H1 (cell line): ENCODE measurements at regions not wholly inside any gene's neighbourhood (a gene's known extent, or its start where the extent isn't known, plus 50 kb on each side); places are given as distances from the start of the nearest gene placed in this dataset.

Experiments used
- CEBPB ChIP-seq: IDR thresholded peaks from 2 replicates; pipeline ENCODE4 v1.6.1; 2012; ENCODE audit warnings: low read depth, low read length
- CREB1 ChIP-seq: IDR thresholded peaks from 2 replicates; pipeline ENCODE4 v1.6.1; 2012; ENCODE audit warnings: inconsistent platforms
- CTCF ChIP-seq, 3 experiments: IDR thresholded peaks; 1 replicate in 2 of 3; 2 replicates in 1 of 3; pipeline versions ENCODE4 v1.5.1 to v1.6.1; 2011; ENCODE audit warnings: low read length in 3 of 3, mild to moderate bottlenecking in 3 of 3, inconsistent platforms in 2 of 3, low read depth in 1 of 3, moderate library complexity in 1 of 3; ENCODE audit not compliant: insufficient read depth in 1 of 3; ENCODE audit errors: control extremely low read depth in 1 of 3
- EP300 ChIP-seq, 2 experiments: IDR thresholded peaks; 1 replicate in 1 of 2; 2 replicates in 1 of 2; pipeline ENCODE4 v1.6.1; 2011 to 2012; ENCODE audit warnings: low read depth in 2 of 2, low read length in 2 of 2, mild to moderate bottlenecking in 2 of 2, borderline replicate concordance in 1 of 2, inconsistent platforms in 1 of 2, moderate library complexity in 1 of 2
- FOSL1 ChIP-seq: IDR thresholded peaks from 2 replicates; pipeline ENCODE4 v1.6.1; 2011; ENCODE audit warnings: mild to moderate bottlenecking, low read depth, low read length, moderate library complexity; ENCODE audit not compliant: insufficient read depth
- GABPA ChIP-seq: IDR thresholded peaks from 2 replicates; pipeline ENCODE4 v1.6.1; 2011; ENCODE audit warnings: mild to moderate bottlenecking, low read length, moderate library complexity, borderline replicate concordance; ENCODE audit not compliant: insufficient read depth
- MAFK ChIP-seq: IDR thresholded peaks from 2 replicates; pipeline ENCODE4 v1.6.1; 2012; ENCODE audit warnings: low read depth, mild to moderate bottlenecking, improper control_type of control experiment, low read length
- MAX ChIP-seq: IDR thresholded peaks from 2 replicates; pipeline ENCODE4 v1.6.1; 2012; ENCODE audit warnings: inconsistent platforms
- NRF1 ChIP-seq: IDR thresholded peaks from 2 replicates; pipeline ENCODE4 v1.6.1; 2011; ENCODE audit warnings: mild to moderate bottlenecking, low read depth, low read length, improper control_type of control experiment
- POLR2A ChIP-seq, 2 experiments: IDR thresholded peaks; 1 replicate in 1 of 2; 2 replicates in 1 of 2; pipeline ENCODE4 v1.6.1; 2011; ENCODE audit warnings: low read depth in 2 of 2, low read length in 2 of 2, mild to moderate bottlenecking in 2 of 2; ENCODE audit errors: control extremely low read depth in 1 of 2
- ZNF274 ChIP-seq: IDR thresholded peaks from 2 replicates; pipeline ENCODE4 v1.7.0; 2012; ENCODE audit warnings: low read length, borderline replicate concordance; ENCODE audit errors: extremely low read depth

GRCh38 chr9:12497790-12498189, 195.4 kb upstream of the TYRP1 start:
- no peak for TF ChIP-seq CTCF (IDR thresholded peaks at IDR 0.05; ENCODE audit: control extremely low read depth in 1 of 3, insufficient read depth in 1 of 3, low read depth in 1 of 3, low read length in 3 of 3)
- TF ChIP-seq CREB1 = no peak
- TF ChIP-seq CEBPB = no peak
- no peak for TF ChIP-seq ZNF274
- peak; percentile 26; the same call in 1 of the 2 replicates for TF ChIP-seq MAFK
- TF ChIP-seq NRF1 = no peak
- no peak for TF ChIP-seq MAX
- TF ChIP-seq POLR2A (IDR thresholded peaks at IDR 0.05; ENCODE audit: control extremely low read depth in 1 of 2, low read depth in 2 of 2, low read length in 2 of 2) = no peak
- TF ChIP-seq GABPA = no peak
- TF ChIP-seq EP300 (IDR thresholded peaks at IDR 0.05; ENCODE audit: borderline replicate concordance in 1 of 2, low read depth in 2 of 2, low read length in 2 of 2) = no peak
- TF ChIP-seq FOSL1 = no peak
